Naive thymus-derived CD4-positive, alpha-beta T cell (primary cell): ENCODE measurements at regions not wholly inside any gene's neighbourhood (a gene's known extent, or its start where the extent isn't known, plus 50 kb on each side); places are given as distances from the start of the nearest gene placed in this dataset.
"Not testable (repeated sequence)": the region's sequence is repeated elsewhere in the genome, so short reads cannot be mapped to it uniquely, and the experiment has no call there.

ENCODE experiments used
- ATAC-seq: fragments of 150-1000 bp; cut with Tn5 transposase; 2 replicates; pipeline ENCODE4 v1.10.0; 2021; ENCODE audit warnings: mild to moderate bottlenecking, moderate library complexity
- CTCF ChIA-PET: fragments of 350-600 bp; sonication (Branson Sonifier 250); formaldehyde crosslinking; loops from one replicate; lab custom pipeline; 2021; ENCODE audit warnings: antibody characterized with exemption; lab: Charles Lee
- POLR2A ChIA-PET: fragments of 350-600 bp; sonication (Branson Sonifier 250); formaldehyde crosslinking; loops from one replicate; lab custom pipeline; 2021; ENCODE audit warnings: antibody characterized with exemption, inconsistent platforms; lab: Charles Lee
- DNase-seq, 9 donors: peaks; one replicate each; pipeline versions ENCODE4 v3.0.0 to v3.0.0-alpha.2; 2020 to 2022; ENCODE audit warnings: mixed read lengths in 1 of 9
- H3K27ac ChIP-seq: one replicate; pipeline ENCODE4 v1.7.0; 2013; ENCODE audit warnings: mild to moderate bottlenecking, low read depth, low read length, moderate library complexity
- H3K27me3 ChIP-seq, 2 donors: one replicate each; pipeline ENCODE4 v1.7.0; 2013; ENCODE audit warnings: low read length in 2 of 2, mild to moderate bottlenecking in 2 of 2, moderate library complexity in 2 of 2; ENCODE audit not compliant: control insufficient read depth in 2 of 2, insufficient read depth in 2 of 2
- H3K36me3 ChIP-seq, 3 experiments: 1 replicate in 2 of 3; 2 replicates in 1 of 3; pipeline ENCODE4 v1.7.0; 2013; ENCODE audit warnings: low read length in 3 of 3, mild to moderate bottlenecking in 3 of 3, moderate library complexity in 1 of 3; ENCODE audit not compliant: insufficient read depth in 3 of 3, control insufficient read depth in 2 of 3
- H3K4me1 ChIP-seq, 2 donors: one replicate each; pipeline ENCODE4 v1.7.0; 2013; ENCODE audit warnings: low read length in 2 of 2, mild to moderate bottlenecking in 2 of 2, moderate library complexity in 1 of 2; ENCODE audit not compliant: control insufficient read depth in 2 of 2, insufficient read depth in 2 of 2
- H3K4me3 ChIP-seq: 2 replicates; pipeline ENCODE4 v1.7.0; 2013; ENCODE audit warnings: mild to moderate bottlenecking, low read length
- H3K9me3 ChIP-seq, 3 experiments: 1 replicate in 2 of 3; 2 replicates in 1 of 3; pipeline ENCODE4 v1.7.0; 2013; ENCODE audit warnings: low read length in 3 of 3; ENCODE audit not compliant: control insufficient read depth in 2 of 3
- H3K27ac Mint-ChIP-seq, 9 donors: one replicate each; pipeline ENCODE4 v1.8.0; 2020 to 2022; ENCODE audit warnings: mixed read lengths in 9 of 9, mild to moderate bottlenecking in 8 of 9, moderate library complexity in 5 of 9, inconsistent platforms in 2 of 9
- H3K27me3 Mint-ChIP-seq, 5 donors: one replicate each; pipeline ENCODE4 v1.8.0; 2021 to 2022; ENCODE audit warnings: mixed read lengths in 5 of 5, mild to moderate bottlenecking in 1 of 5
- H3K36me3 Mint-ChIP-seq, 5 donors: one replicate each; pipeline ENCODE4 v1.8.0; 2020 to 2022; ENCODE audit warnings: mixed read lengths in 5 of 5, mild to moderate bottlenecking in 3 of 5, inconsistent platforms in 1 of 5
- H3K4me1 Mint-ChIP-seq, 7 donors: one replicate each; pipeline ENCODE4 v1.8.0; 2020 to 2022; ENCODE audit warnings: mixed read lengths in 7 of 7, mild to moderate bottlenecking in 3 of 7, inconsistent platforms in 1 of 7
- H3K4me3 Mint-ChIP-seq, 10 donors: one replicate each; pipeline ENCODE4 v1.8.0; 2020 to 2022; ENCODE audit warnings: mild to moderate bottlenecking in 10 of 10, mixed read lengths in 10 of 10, moderate library complexity in 6 of 10, inconsistent platforms in 2 of 10
- H3K9me3 Mint-ChIP-seq, 11 donors: one replicate each; pipeline ENCODE4 v1.8.0; 2020 to 2022; ENCODE audit warnings: mixed read lengths in 11 of 11, mild to moderate bottlenecking in 4 of 11, inconsistent platforms in 1 of 11, moderate library complexity in 1 of 11
- intact Hi-C, 2 donors: fragments of 100-400 bp; cut with micrococcal nuclease; formaldehyde crosslinking; loops; one replicate each; pipeline ENCODE4 v1.15.1; 2023

GRCh38 chr9:26789959-26790358 lies 102.6 kb downstream of the CAAP1 start:
- Mint-ChIP-seq H3K9me3 (peaks cover 0 to 17% (median 4%) of the 10 kb centered on the region in 11 donors), H3K36me3 (no peaks in the 10 kb centered on the region), H3K27ac (no peak overlapping the region), H3K27me3 (peaks cover 0 to 4% (median 0%) of the 10 kb centered on the region in 5 donors), H3K4me1 (no peaks in the 10 kb centered on the region), H3K4me3 (no peak overlapping the region)
- intact Hi-C loops, result no loop called here
- Histone ChIP-seq H3K4me1 (no peaks in the 10 kb centered on the region), H3K9me3 (no peaks in the 10 kb centered on the region), H3K36me3 (no peaks in the 10 kb centered on the region), H3K4me3 (no peak overlapping the region), H3K27ac (no peak overlapping the region), H3K27me3 (no peaks in the 10 kb centered on the region)
- no peak for ATAC-seq
- ChIA-PET CTCF (no interaction called here), POLR2A (no interaction called here)
- DNase-seq, result no peak

- DNase-seq (no peak), ATAC-seq (no peak)
- H3K9me3 Mint-ChIP-seq, result no peaks in the 10 kb centered on the region
- intact Hi-C loops, result no loop called here
- POLR2A ChIA-PET, result no interaction called here
- Histone ChIP-seq H3K27me3 (no peaks in the 10 kb centered on the region), H3K36me3 (no peaks in the 10 kb centered on the region), H3K9me3 (no peaks in the 10 kb centered on the region), H3K4me3 (no peak overlapping the region), H3K27ac (no peak overlapping the region), H3K4me1 (no peaks in the 10 kb centered on the region)
- CTCF ChIA-PET, result no interaction called here
- no peak overlapping the region for H3K27ac Mint-ChIP-seq
- H3K36me3 Mint-ChIP-seq, result no peaks in the 10 kb centered on the region
- peaks cover 0 to 4% (median 0%) of the 10 kb centered on the region in 5 donors for H3K27me3 Mint-ChIP-seq
- no peak overlapping the region for H3K4me3 Mint-ChIP-seq
- H3K4me1 Mint-ChIP-seq, result no peaks in the 10 kb centered on the region
Observed at GRCh38 chr9:26786564-26786963, 106.0 kb downstream of the CAAP1 start.

DNA sequence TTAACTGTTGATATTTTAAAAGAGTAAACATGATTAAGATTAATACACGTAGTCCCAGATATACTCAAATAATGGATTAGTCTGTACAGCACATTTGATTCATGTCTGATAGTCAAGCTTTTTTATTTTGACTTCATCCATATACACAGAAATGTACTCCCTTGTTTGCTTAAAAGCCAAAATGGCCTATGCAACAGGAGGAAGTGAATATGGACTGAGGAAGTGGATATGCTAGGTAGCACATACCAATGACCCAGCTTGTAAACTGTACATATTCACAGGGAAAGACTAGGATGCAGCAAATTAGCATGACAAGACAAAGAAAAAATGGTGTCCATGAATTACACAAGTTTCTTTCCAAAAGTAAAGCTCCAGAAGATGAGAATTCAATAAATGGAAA lies 109.7 kb downstream of the CAAP1 start:
- no peak for DNase-seq
- Mint-ChIP-seq H3K4me1 (no peaks in the 10 kb centered on the region), H3K36me3 (peaks cover 0 to 3% (median 0%) of the 10 kb centered on the region in 5 donors), H3K9me3 (peaks cover 0 to 9% (median 3%) of the 10 kb centered on the region in 11 donors), H3K27me3 (peaks cover 0 to 4% (median 0%) of the 10 kb centered on the region in 5 donors), H3K4me3 (no peak overlapping the region), H3K27ac (no peak overlapping the region)
- ChIA-PET CTCF (no interaction called here), POLR2A (no interaction called here)
- ATAC-seq, result no peak
- Histone ChIP-seq H3K4me3 (no peak overlapping the region), H3K27ac (no peak overlapping the region), H3K4me1 (no peaks in the 10 kb centered on the region), H3K36me3 (no peaks in the 10 kb centered on the region), H3K9me3 (no peaks in the 10 kb centered on the region), H3K27me3 (no peaks in the 10 kb centered on the region)
- intact Hi-C loops, result no loop called here

DNA sequence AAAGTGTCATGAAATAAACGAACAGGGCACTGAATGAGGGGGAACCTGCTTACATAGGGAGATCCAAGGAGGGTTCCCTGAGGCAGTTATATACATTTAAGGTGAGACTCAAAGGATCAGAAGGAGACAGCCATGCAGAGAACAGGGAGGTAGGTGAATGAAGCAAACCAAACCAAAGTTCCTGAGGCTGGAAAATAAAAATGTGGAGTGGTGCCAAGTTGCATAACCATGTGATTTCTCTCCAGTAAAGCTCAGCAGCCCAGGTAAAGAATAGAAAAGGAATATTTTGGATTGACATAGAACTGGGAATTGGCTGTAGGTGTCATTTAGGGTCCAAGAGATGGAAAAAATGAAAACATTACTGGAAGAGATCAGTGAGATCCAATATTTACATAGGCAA lies 110.7 kb downstream of the CAAP1 start:
- no peaks in the 10 kb centered on the region for H3K4me1 Mint-ChIP-seq
- Histone ChIP-seq H3K36me3 (no peaks in the 10 kb centered on the region), H3K27me3 (no peaks in the 10 kb centered on the region), H3K4me1 (no peaks in the 10 kb centered on the region), H3K27ac (no peak overlapping the region), H3K4me3 (no peak overlapping the region), H3K9me3 (no peaks in the 10 kb centered on the region)
- intact Hi-C loops, result no loop called here
- ChIA-PET POLR2A (no interaction called here), CTCF (no interaction called here)
- H3K36me3 Mint-ChIP-seq, result peaks cover 0 to 3% (median 0%) of the 10 kb centered on the region in 5 donors
- no peak overlapping the region for H3K27ac Mint-ChIP-seq
- H3K27me3 Mint-ChIP-seq, result peaks cover 0 to 4% (median 0%) of the 10 kb centered on the region in 5 donors
- ATAC-seq, result no peak
- no peak overlapping the region for H3K4me3 Mint-ChIP-seq
- DNase-seq, result no peak
- H3K9me3 Mint-ChIP-seq, result peaks cover 0 to 9% (median 3%) of the 10 kb centered on the region in 11 donors

GRCh38 chr9:26780307-26780706 lies 112.3 kb downstream of the CAAP1 start:
- H3K27ac Mint-ChIP-seq, H3K9me3 Mint-ChIP-seq, intact Hi-C loops, CTCF ChIA-PET, H3K27me3 Mint-ChIP-seq, H3K9me3 ChIP-seq, H3K27me3 ChIP-seq, H3K27ac ChIP-seq, H3K4me3 ChIP-seq, ATAC-seq, H3K4me3 Mint-ChIP-seq, H3K36me3 Mint-ChIP-seq, H3K36me3 ChIP-seq, POLR2A ChIA-PET, H3K4me1 Mint-ChIP-seq, H3K4me1 ChIP-seq, DNase-seq: not testable (repeated sequence)

- Mint-ChIP-seq H3K27me3 (peaks cover 0 to 9% (median 0%) of the 10 kb centered on the region in 5 donors), H3K36me3 (peaks cover 0 to 3% (median 0%) of the 10 kb centered on the region in 5 donors), H3K4me3 (no peak overlapping the region), H3K27ac (no peak overlapping the region), H3K9me3 (peaks cover 0 to 9% (median 3%) of the 10 kb centered on the region in 11 donors), H3K4me1 (no peaks in the 10 kb centered on the region)
- H3K4me3 ChIP-seq, result no peak overlapping the region
- ChIA-PET POLR2A (no interaction called here), CTCF (no interaction called here)
- H3K4me1 ChIP-seq, result no peaks in the 10 kb centered on the region
- no peaks in the 10 kb centered on the region for H3K27me3 ChIP-seq
- intact Hi-C loops, result loop anchor here in 1 of 2 donors (2.0 kb wide), 1 partner anchor 22 kb away; no protein-coding TSS in a partner anchor
- H3K9me3 ChIP-seq, result no peaks in the 10 kb centered on the region
- ATAC-seq (no peak), DNase-seq (no peak)
- no peaks in the 10 kb centered on the region for H3K36me3 ChIP-seq
- H3K27ac ChIP-seq, result no peak overlapping the region
Observed at GRCh38 chr9:26779062-26779461, 113.5 kb downstream of the CAAP1 start.

DNA sequence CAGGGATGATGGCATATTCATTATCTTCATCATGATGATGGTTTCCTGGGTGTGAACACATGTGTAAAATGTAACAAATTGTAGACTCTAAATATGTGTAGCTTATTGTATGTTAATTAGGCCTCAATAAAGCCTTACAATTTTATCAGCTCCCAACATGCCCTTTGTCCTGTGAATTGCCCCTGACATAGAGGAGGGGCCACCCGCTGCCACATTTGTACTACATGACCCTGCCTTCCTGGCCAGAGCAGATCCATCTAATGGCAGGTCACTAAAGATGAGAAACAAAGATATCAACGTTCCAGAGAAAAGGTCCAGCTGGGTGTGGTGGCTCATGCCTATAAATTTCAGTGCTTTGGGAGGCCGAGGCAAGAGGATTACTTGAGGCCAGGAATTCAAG lies 117.2 kb downstream of the CAAP1 start:
- H3K36me3 ChIP-seq, result no peaks in the 10 kb centered on the region
- intact Hi-C loops, result no loop called here
- Mint-ChIP-seq H3K9me3 (peaks cover 0 to 7% (median 2%) of the 10 kb centered on the region in 11 donors), H3K27ac (no peak overlapping the region), H3K36me3 (peaks cover 0 to 2% (median 0%) of the 10 kb centered on the region in 5 donors), H3K4me3 (no peak overlapping the region), H3K4me1 (no peaks in the 10 kb centered on the region), H3K27me3 (peaks cover 0 to 10% (median 3%) of the 10 kb centered on the region in 5 donors)
- H3K27ac ChIP-seq, result no peak overlapping the region
- ATAC-seq, result no peak
- ChIA-PET POLR2A (no interaction called here), CTCF (no interaction called here)
- no peak overlapping the region for H3K4me3 ChIP-seq
- no peaks in the 10 kb centered on the region for H3K4me1 ChIP-seq
- H3K27me3 ChIP-seq, result no peaks in the 10 kb centered on the region
- no peak for DNase-seq
- H3K9me3 ChIP-seq, result no peaks in the 10 kb centered on the region
